IMR-90 (cell line): ENCODE measurements at regions not wholly inside any gene's neighbourhood (a gene's known extent, or its start where the extent isn't known, plus 50 kb on each side); places are given as distances from the start of the nearest gene placed in this dataset.

Source experiments
- ATAC-seq: fragments of 200-7000 bp; cut with Tn5 transposase; 2 replicates; pipeline ENCODE4 v1.9.1; 2020; ENCODE audit warnings: low read depth, mild to moderate bottlenecking, moderate library complexity
- BruUV-seq: library from RNA; stranded (reverse); fragments of 400-500 nt; replicated peaks from 2 replicates; lab custom pipeline; 2021; lab: Mats Ljungman, UMichigan
- CTCF ChIA-PET: fragments of 300-600 bp; formaldehyde crosslinking; extraction: SDS; loops from one replicate; lab custom pipeline; 2021; ENCODE audit warnings: antibody characterized with exemption; lab: Yijun Ruan, JAX
- POLR2A ChIA-PET: fragments of 300-600 bp; sonication (Branson Sonifier 250); formaldehyde crosslinking; loops from one replicate; lab custom pipeline; 2022; ENCODE audit warnings: antibody characterized with exemption; ENCODE audit not compliant: unreplicated experiment; lab: Charles Lee
- DNase-seq: peaks from one replicate; pipeline ENCODE4 v3.0.0; 2013
- H2AFZ ChIP-seq: replicated peaks from 2 replicates; pipeline ENCODE3; 2013; ENCODE audit warnings: low read length, mild to moderate bottlenecking; ENCODE audit not compliant: poor library complexity
- H2AK5ac ChIP-seq: 2 replicates; pipeline ENCODE4 v1.6.1; 2013; ENCODE audit warnings: low read depth, low read length, inconsistent platforms
- H2AK9ac ChIP-seq: replicated peaks from 2 replicates; pipeline ENCODE3; 2013; ENCODE audit warnings: mild to moderate bottlenecking, low read depth, low read length, moderate library complexity; ENCODE audit not compliant: poor library complexity
- H2BK120ac ChIP-seq: 2 replicates; pipeline ENCODE4 v1.6.1; 2013; ENCODE audit warnings: low read depth, low read length, inconsistent platforms
- H2BK15ac ChIP-seq: 3 replicates; pipeline ENCODE4 v1.6.1; 2013; ENCODE audit warnings: low read depth, low read length, inconsistent platforms
- H2BK20ac ChIP-seq: 2 replicates; pipeline ENCODE4 v1.6.1; 2013; ENCODE audit warnings: low read depth, mild to moderate bottlenecking, inconsistent platforms, low read length, moderate library complexity
- H2BK5ac ChIP-seq: 2 replicates; pipeline ENCODE4 v1.6.1; 2013; ENCODE audit warnings: mild to moderate bottlenecking, low read depth, low read length, inconsistent platforms; ENCODE audit not compliant: poor library complexity, severe bottlenecking
- H3K14ac ChIP-seq: replicated peaks from 2 replicates; pipeline ENCODE4 v1.6.1; 2013; ENCODE audit warnings: low read depth, low read length, inconsistent platforms
- H3K18ac ChIP-seq: 2 replicates; pipeline ENCODE4 v1.6.1; 2013; ENCODE audit warnings: low read depth, low read length, control low read depth
- H3K23ac ChIP-seq: 2 replicates; pipeline ENCODE4 v1.6.1; 2013; ENCODE audit warnings: low read depth, low read length, inconsistent platforms
- H3K27ac ChIP-seq: 2 replicates; pipeline ENCODE4 v1.5.1; 2013; ENCODE audit warnings: mild to moderate bottlenecking, control low read depth, low read length; ENCODE audit not compliant: insufficient read depth
- H3K27me3 ChIP-seq: 2 replicates; pipeline ENCODE4 v1.6.1; 2013; ENCODE audit warnings: low read length; ENCODE audit not compliant: control insufficient read depth, insufficient read depth
- H3K36me3 ChIP-seq: 2 replicates; pipeline ENCODE4 v1.6.1; 2013; ENCODE audit warnings: low read length, mixed read lengths; ENCODE audit not compliant: control insufficient read depth, insufficient read depth
- H3K4ac ChIP-seq: 2 replicates; pipeline ENCODE4 v1.6.1; 2013; ENCODE audit warnings: low read depth, low read length, inconsistent platforms
- H3K4me1 ChIP-seq: 2 replicates; pipeline ENCODE4 v1.6.1; 2013; ENCODE audit warnings: low read length, mixed read lengths; ENCODE audit not compliant: control insufficient read depth, insufficient read depth
- H3K4me2 ChIP-seq: 2 replicates; pipeline ENCODE4 v1.6.1; 2013; ENCODE audit warnings: low read depth, mild to moderate bottlenecking, control low read depth, low read length, moderate library complexity
- H3K4me3 ChIP-seq: 2 replicates; pipeline ENCODE4 v1.5.1; 2013; ENCODE audit warnings: low read depth, mild to moderate bottlenecking, control low read depth, low read length, moderate library complexity; ENCODE audit not compliant: insufficient read depth
- H3K56ac ChIP-seq: 2 replicates; pipeline ENCODE4 v1.6.1; 2013; ENCODE audit warnings: low read length, inconsistent platforms; ENCODE audit not compliant: insufficient read depth; ENCODE audit errors: extremely low read depth
- H3K79me1 ChIP-seq, 2 experiments: 2 replicates each; pipeline ENCODE4 v1.6.1; 2013; ENCODE audit warnings: low read length in 2 of 2, inconsistent platforms in 1 of 2, low read depth in 1 of 2
- H3K9ac ChIP-seq: 2 replicates; pipeline ENCODE4 v1.6.1; 2013; ENCODE audit warnings: low read depth, low read length, control low read depth
- H3K9me1 ChIP-seq: 2 replicates; pipeline ENCODE4 v1.6.1; 2013; ENCODE audit warnings: low read length, inconsistent platforms; ENCODE audit not compliant: insufficient read depth
- H3K9me3 ChIP-seq: 2 replicates; pipeline ENCODE4 v1.6.1; 2013; ENCODE audit warnings: low read length; ENCODE audit not compliant: control insufficient read depth, insufficient read depth
- H4K20me1 ChIP-seq: 2 replicates; pipeline ENCODE4 v1.6.1; 2013; ENCODE audit warnings: low read length, inconsistent platforms; ENCODE audit not compliant: insufficient read depth
- H4K5ac ChIP-seq: 2 replicates; pipeline ENCODE4 v1.6.1; 2013; ENCODE audit warnings: mild to moderate bottlenecking, low read depth, low read length, control low read depth
- H4K8ac ChIP-seq, 2 experiments: 2 replicates each; pipeline ENCODE4 v1.6.1; 2013; ENCODE audit warnings: low read depth in 2 of 2, low read length in 2 of 2, control low read depth in 1 of 2, inconsistent platforms in 1 of 2
- H4K91ac ChIP-seq: 2 replicates; pipeline ENCODE4 v1.6.1; 2013; ENCODE audit warnings: low read depth, low read length, inconsistent platforms; ENCODE audit not compliant: insufficient read depth
- CHD1 ChIP-seq: IDR thresholded peaks from 2 replicates; pipeline ENCODE4 v1.6.1; 2012; ENCODE audit warnings: low read depth, low read length, improper control_type of control experiment
- CTCF ChIP-seq: conservative IDR thresholded peaks from 2 replicates; pipeline ENCODE4 v1.5.1; 2012; ENCODE audit warnings: mild to moderate bottlenecking, low read depth, low read length, improper control_type of control experiment
- FOS ChIP-seq: fragments of 150-350 bp; IDR thresholded peaks from 2 replicates; pipeline ENCODE4 v1.6.1; 2016; ENCODE audit warnings: low read depth, low read length
- RCOR1 ChIP-seq: IDR thresholded peaks from 2 replicates; pipeline ENCODE4 v1.6.1; 2012; ENCODE audit warnings: mild to moderate bottlenecking, low read length, improper control_type of control experiment; ENCODE audit not compliant: insufficient replicate concordance
- WGBS, 2 experiments: methylation state at CpG; one replicate each; pipeline versions ENCODE4 v1.1.5 to v1.1.7; 2013; ENCODE audit warnings: missing lambda C conversion rate in 2 of 2; ENCODE audit not compliant: insufficient read length in 1 of 2; ENCODE audit errors: extremely low coverage in 2 of 2; 5-methylcytosine and 5-hydroxymethylcytosine counted together
- dilution Hi-C: fragments of 300-500 bp; cut with HindIII; formaldehyde crosslinking; loops from one replicate; pipeline ENCODE4 v1.14.3; 2018; ENCODE audit warnings: low sequenced_read_pairs; ENCODE audit not compliant: unreplicated experiment
- in situ Hi-C: fragments of 300-500 bp; cut with MboI; formaldehyde crosslinking; loops from 3 replicates; pipeline ENCODE4 v1.14.3; 2019; ENCODE audit warnings: low sequenced_read_pairs, inconsistent platforms, mixed read lengths
- intact Hi-C: fragments of 100-400 bp; cut with micrococcal nuclease; formaldehyde crosslinking; loops from 2 replicates; pipeline ENCODE4 v1.10.0; 2022

- no peak overlapping the region for H3K4ac ChIP-seq
- ChIA-PET POLR2A (no interaction called here), CTCF (interaction anchor here (0.6 kb wide), 1 partner anchor 366 kb away, joined by 5 read pairs; no protein-coding TSS in a partner anchor)
- H3K23ac ChIP-seq = no peak overlapping the region
- intact Hi-C loops (no loop called here), in situ Hi-C loops (no loop called here), dilution Hi-C loops (no loop called here)
- no peak overlapping the region for H3K4me3 ChIP-seq
- H3K79me1 ChIP-seq = no peaks in the 10 kb centered on the region
- H4K20me1 ChIP-seq = no peaks in the 10 kb centered on the region
- DNase-seq = no peak
- no peak overlapping the region for H2AK5ac ChIP-seq
- H2BK15ac ChIP-seq = no peak overlapping the region
- H2BK20ac ChIP-seq = no peak overlapping the region
- H3K4me1 ChIP-seq = no peaks in the 10 kb centered on the region
- no peak for TF ChIP-seq CHD1
- TF ChIP-seq RCOR1 = no peak
- TF ChIP-seq CTCF = no peak
- no peak for TF ChIP-seq FOS
- BruUV-seq = no TSS peak
- H2BK5ac ChIP-seq = no peak overlapping the region
- H2AK9ac ChIP-seq = no peak overlapping the region
- no peaks in the 10 kb centered on the region; the same call in 1 of the 2 replicates for H3K27me3 ChIP-seq
- H2BK120ac ChIP-seq = no peak overlapping the region
- no peaks in the 10 kb centered on the region for H3K9me3 ChIP-seq
- no peaks in the 10 kb centered on the region for H3K9me1 ChIP-seq
- no peak overlapping the region for H3K4me2 ChIP-seq
- no peak overlapping the region for H4K91ac ChIP-seq
- H3K36me3 ChIP-seq = no peaks in the 10 kb centered on the region
- no peak overlapping the region for H3K18ac ChIP-seq
- H3K56ac ChIP-seq = no peak overlapping the region
- no peak overlapping the region for H4K5ac ChIP-seq
- H3K9ac ChIP-seq = no peak overlapping the region
- no peak overlapping the region for H2AFZ ChIP-seq
- no peak overlapping the region for H3K14ac ChIP-seq
- no peak overlapping the region for H4K8ac ChIP-seq
- H3K27ac ChIP-seq = no peak overlapping the region
- 81% methylated on average over 3 of the region's 16 CpGs; no CpG with 5 or more reads in 1 of the 2 experiments for WGBS, 2 experiments
- no peak for ATAC-seq
Observed at GRCh38 chr21:32206631-32207405, 72.0 kb downstream of the MIS18A start.
